HFFc6 (cell line): ENCODE measurements at regions not wholly inside any gene's neighbourhood (a gene's known extent, or its start where the extent isn't known, plus 50 kb on each side); places are given as distances from the start of the nearest gene placed in this dataset.
A peak's percentile ranks its signal among the peaks of the same experiment; 100 is the strongest.

Experiments
- DNase-seq: peaks from one replicate; pipeline ENCODE4 v3.0.0-alpha.2; 2018
- H3K27ac Mint-ChIP-seq: 2 replicates; pipeline ENCODE4 v1.8.0; 2020; ENCODE audit warnings: mild to moderate bottlenecking, mixed read lengths
- H3K27me3 Mint-ChIP-seq: 2 replicates; pipeline ENCODE4 v1.8.0; 2021; ENCODE audit warnings: mild to moderate bottlenecking, moderate library complexity, mixed read lengths; ENCODE audit not compliant: insufficient read depth
- H3K36me3 Mint-ChIP-seq: 2 replicates; pipeline ENCODE4 v1.8.0; 2021; ENCODE audit warnings: low read depth, mixed read lengths
- H3K4me1 Mint-ChIP-seq: 2 replicates; pipeline ENCODE4 v1.8.0; 2020; ENCODE audit warnings: low read depth, mixed read lengths
- H3K4me3 Mint-ChIP-seq: 2 replicates; pipeline ENCODE4 v1.8.0; 2020; ENCODE audit warnings: mild to moderate bottlenecking, moderate library complexity, mixed read lengths
- H3K9me3 Mint-ChIP-seq: 2 replicates; pipeline ENCODE4 v1.8.0; 2020; ENCODE audit warnings: mild to moderate bottlenecking, mixed read lengths
- TF ChIP-seq, protein P1 (sequence below): fragments of 200-600 bp; sonication (generic); IDR thresholded peaks from 2 replicates; pipeline ENCODE4 v1.5.0; 2021; ENCODE audit warnings: antibody characterized with exemption, mild to moderate bottlenecking

DNA sequence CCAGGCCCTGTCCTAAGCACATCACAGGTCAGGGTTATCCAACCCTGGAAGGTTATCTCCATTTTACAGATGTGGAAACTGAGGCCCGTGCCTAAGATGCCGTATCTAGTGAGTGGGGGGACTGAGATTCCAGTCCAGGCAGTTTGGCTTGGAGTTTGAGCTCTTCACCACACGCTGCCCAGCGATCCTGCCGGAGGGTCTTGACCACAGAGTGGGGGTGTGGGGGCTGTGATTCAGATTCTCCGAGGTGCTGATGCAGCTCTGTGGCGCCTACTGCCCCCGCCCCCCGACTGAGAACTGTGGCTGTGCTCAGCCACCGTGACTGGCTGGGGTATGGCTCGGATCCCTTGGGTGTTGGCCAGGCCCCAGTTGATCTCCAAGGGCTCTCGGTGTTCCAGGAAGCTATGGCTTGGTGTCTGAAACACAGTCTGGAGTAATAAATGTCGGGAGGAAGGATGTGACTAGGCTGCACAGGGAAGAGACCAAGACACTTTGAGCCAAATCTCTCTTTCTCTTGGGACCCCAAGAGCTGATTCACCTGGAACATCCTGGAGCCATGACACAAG is 60.6 kb upstream of the RASD2 start:
- H3K4me1 Mint-ChIP-seq = peaks cover 43% of the 10 kb centered on the region
- H3K9me3 Mint-ChIP-seq = no peaks in the 10 kb centered on the region
- no peaks in the 10 kb centered on the region for H3K36me3 Mint-ChIP-seq
- DNase-seq = peak; percentile 7
- peaks cover 5% of the 10 kb centered on the region for H3K27me3 Mint-ChIP-seq
- no peak overlapping the region for H3K4me3 Mint-ChIP-seq
- TF ChIP-seq, protein P1, sequence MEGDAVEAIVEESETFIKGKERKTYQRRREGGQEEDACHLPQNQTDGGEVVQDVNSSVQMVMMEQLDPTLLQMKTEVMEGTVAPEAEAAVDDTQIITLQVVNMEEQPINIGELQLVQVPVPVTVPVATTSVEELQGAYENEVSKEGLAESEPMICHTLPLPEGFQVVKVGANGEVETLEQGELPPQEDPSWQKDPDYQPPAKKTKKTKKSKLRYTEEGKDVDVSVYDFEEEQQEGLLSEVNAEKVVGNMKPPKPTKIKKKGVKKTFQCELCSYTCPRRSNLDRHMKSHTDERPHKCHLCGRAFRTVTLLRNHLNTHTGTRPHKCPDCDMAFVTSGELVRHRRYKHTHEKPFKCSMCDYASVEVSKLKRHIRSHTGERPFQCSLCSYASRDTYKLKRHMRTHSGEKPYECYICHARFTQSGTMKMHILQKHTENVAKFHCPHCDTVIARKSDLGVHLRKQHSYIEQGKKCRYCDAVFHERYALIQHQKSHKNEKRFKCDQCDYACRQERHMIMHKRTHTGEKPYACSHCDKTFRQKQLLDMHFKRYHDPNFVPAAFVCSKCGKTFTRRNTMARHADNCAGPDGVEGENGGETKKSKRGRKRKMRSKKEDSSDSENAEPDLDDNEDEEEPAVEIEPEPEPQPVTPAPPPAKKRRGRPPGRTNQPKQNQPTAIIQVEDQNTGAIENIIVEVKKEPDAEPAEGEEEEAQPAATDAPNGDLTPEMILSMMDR = no peak
- H3K27ac Mint-ChIP-seq = no peak overlapping the region

DNA sequence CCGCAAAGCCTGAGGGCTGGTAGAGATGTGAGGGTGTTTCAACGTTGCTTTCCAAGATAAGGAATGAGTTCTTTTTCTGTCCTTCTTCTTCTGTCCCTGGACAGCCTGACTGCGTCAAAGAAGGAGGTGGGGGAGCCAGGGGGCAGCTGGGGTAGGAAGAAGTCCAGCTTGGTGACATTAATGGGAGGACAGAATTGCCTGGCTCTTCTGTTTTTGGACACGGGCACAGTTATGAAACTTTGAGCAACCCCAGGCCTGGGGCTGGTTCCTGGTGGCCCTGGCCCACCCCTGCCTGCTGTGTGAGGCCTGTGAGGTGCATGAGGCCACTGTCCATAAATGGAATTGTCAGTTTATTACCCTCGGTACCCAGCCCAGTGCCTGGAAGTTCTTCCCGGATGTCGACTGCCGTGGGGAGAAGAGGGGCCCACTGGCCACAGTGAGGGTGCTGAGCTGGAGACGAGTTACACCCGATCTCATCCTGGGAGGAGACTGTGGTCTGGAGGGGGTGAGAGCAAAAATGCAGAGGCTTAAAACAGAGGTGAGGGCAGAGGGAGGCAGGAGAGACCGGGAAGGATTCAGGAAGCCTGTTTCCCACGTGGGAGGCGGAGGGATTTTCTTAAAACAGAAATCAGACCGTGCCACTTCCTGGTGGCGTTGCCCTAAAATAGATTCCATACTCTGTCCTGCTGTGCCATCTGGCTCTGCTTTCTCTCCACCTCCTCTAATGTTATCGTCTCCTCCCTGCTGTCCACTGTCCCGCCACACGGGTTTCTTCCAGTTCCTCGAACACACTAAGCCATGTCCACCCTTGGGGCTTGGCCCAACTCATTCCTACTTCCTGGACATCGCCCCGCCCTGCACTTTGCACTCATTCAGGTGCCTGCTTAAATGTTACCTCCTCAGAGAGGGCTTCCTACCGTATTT is 59.7 kb upstream of the RASD2 start:
- DNase-seq = no peak
- Mint-ChIP-seq H3K27ac (no peak overlapping the region), H3K27me3 (peaks cover 5% of the 10 kb centered on the region), H3K4me1 (peaks cover 44% of the 10 kb centered on the region), H3K4me3 (no peak overlapping the region; the same call in 1 of the 2 replicates), H3K9me3 (no peaks in the 10 kb centered on the region), H3K36me3 (no peaks in the 10 kb centered on the region)
- TF ChIP-seq, protein P1 = no peak

DNA sequence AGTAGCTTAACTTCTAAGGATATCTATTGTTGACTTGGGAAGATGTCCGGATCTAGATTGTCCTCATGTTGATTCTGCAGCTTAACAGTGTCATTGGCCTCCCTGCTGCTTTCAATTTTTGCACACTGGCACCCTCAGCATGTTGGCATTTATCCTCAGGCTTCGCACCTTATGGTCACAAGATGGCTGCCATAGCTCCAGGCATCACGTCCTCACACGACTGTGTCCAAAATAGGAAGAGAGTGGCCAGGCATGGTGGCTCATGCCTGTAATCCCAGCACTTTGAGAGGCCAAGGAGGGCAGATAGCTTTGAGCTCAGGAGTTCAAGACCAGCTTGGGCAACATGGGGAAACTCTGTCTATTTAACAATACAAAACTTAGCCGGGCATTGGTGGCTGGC is 58.3 kb upstream of the RASD2 start:
- peaks cover 12% of the 10 kb centered on the region for H3K27me3 Mint-ChIP-seq

GRCh38 chr22:35482974-35483373 is 57.7 kb upstream of the RASD2 start:
- Mint-ChIP-seq H3K4me3 (no peak overlapping the region), H3K9me3 (no peaks in the 10 kb centered on the region), H3K27ac (no peak overlapping the region), H3K4me1 (peaks cover 40% of the 10 kb centered on the region), H3K27me3 (peaks cover 14% of the 10 kb centered on the region), H3K36me3 (no peaks in the 10 kb centered on the region)
- TF ChIP-seq, protein P1 = no peak
- no peak for DNase-seq

More for the DNA sequence above, 58.3 kb upstream of the RASD2 start:
- H3K4me3 Mint-ChIP-seq = no peak overlapping the region
- no peaks in the 10 kb centered on the region for H3K9me3 Mint-ChIP-seq
- DNase-seq = no peak
- no peaks in the 10 kb centered on the region for H3K36me3 Mint-ChIP-seq
- TF ChIP-seq, protein P1 = no peak
- H3K4me1 Mint-ChIP-seq = peaks cover 44% of the 10 kb centered on the region
- H3K27ac Mint-ChIP-seq = no peak overlapping the region

GRCh38 chr22:35483730-35484129 is 56.9 kb upstream of the RASD2 start:
- Mint-ChIP-seq H3K27ac (no peak overlapping the region), H3K36me3 (no peaks in the 10 kb centered on the region), H3K9me3 (no peaks in the 10 kb centered on the region), H3K4me3 (no peak overlapping the region), H3K27me3 (peaks cover 20% of the 10 kb centered on the region), H3K4me1 (peaks cover 32% of the 10 kb centered on the region)
- TF ChIP-seq, protein P1 = no peak
- DNase-seq = no peak
